CD4-positive, alpha-beta T cell (primary cell): ENCODE measurements at regions not wholly inside any gene's neighbourhood (a gene's known extent, or its start where the extent isn't known, plus 50 kb on each side); places are given as distances from the start of the nearest gene placed in this dataset.

ENCODE experiments used
- ATAC-seq: fragments of 200-7000 bp; cut with Tn5 transposase; one replicate; pipeline ENCODE4 v1.10.0; 2022; ENCODE audit warnings: mild to moderate bottlenecking; ENCODE audit not compliant: poor library complexity
- CTCF ChIA-PET: fragments of 350-600 bp; sonication (Branson Sonifier 250); formaldehyde crosslinking; loops from one replicate; lab custom pipeline; 2021; ENCODE audit warnings: antibody characterized with exemption, inconsistent platforms; lab: Charles Lee
- POLR2A ChIA-PET: fragments of 350-600 bp; sonication (Branson Sonifier 250); formaldehyde crosslinking; loops from one replicate; lab custom pipeline; 2021; ENCODE audit warnings: antibody characterized with exemption, inconsistent platforms; lab: Charles Lee
- DNase-seq, 14 experiments: peaks; one replicate each; pipeline ENCODE4 v3.0.0-alpha.2; 2013 to 2020; ENCODE audit warnings: mixed read lengths in 2 of 14
- H3K27ac ChIP-seq, 2 donors: one replicate each; pipeline versions ENCODE4 v1.5.1 to v1.7.0; 2013; ENCODE audit warnings: low read length in 2 of 2, low read depth in 1 of 2, mild to moderate bottlenecking in 1 of 2
- H3K27me3 ChIP-seq, 2 experiments: 1 replicate in 1 of 2; 2 replicates in 1 of 2; pipeline versions ENCODE4 v1.6.1 to v1.7.0; 2013; ENCODE audit warnings: low read length in 2 of 2, control low read depth in 1 of 2, mild to moderate bottlenecking in 1 of 2, moderate library complexity in 1 of 2; ENCODE audit not compliant: insufficient read depth in 2 of 2, control insufficient read depth in 1 of 2
- H3K36me3 ChIP-seq: one replicate; pipeline ENCODE4 v1.6.1; 2013; ENCODE audit warnings: low read length, control low read depth; ENCODE audit not compliant: insufficient read depth
- H3K4me1 ChIP-seq: one replicate; pipeline ENCODE4 v1.6.1; 2013; ENCODE audit warnings: low read length, control low read depth; ENCODE audit not compliant: insufficient read depth
- H3K4me3 ChIP-seq: one replicate; pipeline ENCODE4 v1.5.1; 2013; ENCODE audit warnings: mild to moderate bottlenecking, low read length, moderate library complexity
- H3K9me3 ChIP-seq, 2 experiments: 1 replicate in 1 of 2; 2 replicates in 1 of 2; pipeline versions ENCODE4 v1.6.1 to v1.7.0; 2013; ENCODE audit warnings: low read length in 2 of 2, mild to moderate bottlenecking in 2 of 2, control low read depth in 1 of 2, moderate library complexity in 1 of 2; ENCODE audit not compliant: control insufficient read depth in 1 of 2, insufficient read depth in 1 of 2
- H3K27ac Mint-ChIP-seq: one replicate; pipeline ENCODE4 v1.8.0; 2020; ENCODE audit warnings: mixed read lengths
- H3K27me3 Mint-ChIP-seq: one replicate; pipeline ENCODE4 v1.8.0; 2021; ENCODE audit warnings: mixed read lengths
- H3K36me3 Mint-ChIP-seq: one replicate; pipeline ENCODE4 v1.8.0; 2021; ENCODE audit warnings: low read depth, mixed read lengths
- H3K4me1 Mint-ChIP-seq: one replicate; pipeline ENCODE4 v1.8.0; 2021; ENCODE audit warnings: low read depth, mixed read lengths
- H3K4me3 Mint-ChIP-seq: one replicate; pipeline ENCODE4 v1.8.0; 2020; ENCODE audit warnings: mild to moderate bottlenecking, mixed read lengths
- H3K9me3 Mint-ChIP-seq: one replicate; pipeline ENCODE4 v1.8.0; 2020; ENCODE audit warnings: mixed read lengths
- intact Hi-C, 2 experiments: fragments of 100-400 bp; cut with DNase I in 1 of 2; cut with micrococcal nuclease in 1 of 2; formaldehyde crosslinking; loops; one replicate each; pipeline versions ENCODE4 v1.15.1 to v1.9.0; 2023 to 2025; cut with DNase I, micrococcal nuclease
- TF ChIP-seq, protein P1 (sequence below): fragments of 200-600 bp; IDR thresholded peaks from one replicate; pipeline ENCODE4 v1.8.0; 2022; ENCODE audit warnings: antibody characterized with exemption, mild to moderate bottlenecking

DNA sequence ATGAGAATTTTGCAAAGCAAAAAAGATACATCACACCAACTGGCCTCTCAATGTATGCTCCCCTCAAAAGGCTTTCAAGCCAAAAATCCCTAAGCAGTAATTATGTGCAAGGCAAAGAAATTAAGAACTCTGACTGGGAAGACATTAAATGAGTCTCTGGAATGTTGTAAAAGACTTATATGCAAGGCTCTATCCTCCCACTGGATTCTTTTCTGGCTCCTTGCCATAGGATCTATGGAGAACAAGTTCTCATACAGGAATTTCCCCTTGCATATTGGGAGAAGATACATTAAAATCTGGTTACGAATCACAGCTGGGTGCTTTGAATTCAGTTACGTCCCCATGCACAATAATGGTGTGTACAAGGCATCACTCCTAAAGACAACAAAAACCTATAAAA is 73.4 kb upstream of the ATL2 start:
- no peak for ATAC-seq
- Mint-ChIP-seq H3K27me3 (no peaks in the 10 kb centered on the region), H3K4me1 (no peaks in the 10 kb centered on the region), H3K27ac (no peak overlapping the region), H3K36me3 (no peaks in the 10 kb centered on the region), H3K4me3 (no peak overlapping the region), H3K9me3 (no peaks in the 10 kb centered on the region)
- Histone ChIP-seq H3K27me3 (no peaks in the 10 kb centered on the region), H3K4me3 (no peak overlapping the region), H3K27ac (no peak overlapping the region), H3K4me1 (no peaks in the 10 kb centered on the region), H3K36me3 (no peaks in the 10 kb centered on the region), H3K9me3 (no peaks in the 10 kb centered on the region)
- CTCF ChIA-PET = no interaction called here
- POLR2A ChIA-PET = no interaction called here
- intact Hi-C loops = no loop called here
- no peak for DNase-seq
- TF ChIP-seq, protein P1, sequence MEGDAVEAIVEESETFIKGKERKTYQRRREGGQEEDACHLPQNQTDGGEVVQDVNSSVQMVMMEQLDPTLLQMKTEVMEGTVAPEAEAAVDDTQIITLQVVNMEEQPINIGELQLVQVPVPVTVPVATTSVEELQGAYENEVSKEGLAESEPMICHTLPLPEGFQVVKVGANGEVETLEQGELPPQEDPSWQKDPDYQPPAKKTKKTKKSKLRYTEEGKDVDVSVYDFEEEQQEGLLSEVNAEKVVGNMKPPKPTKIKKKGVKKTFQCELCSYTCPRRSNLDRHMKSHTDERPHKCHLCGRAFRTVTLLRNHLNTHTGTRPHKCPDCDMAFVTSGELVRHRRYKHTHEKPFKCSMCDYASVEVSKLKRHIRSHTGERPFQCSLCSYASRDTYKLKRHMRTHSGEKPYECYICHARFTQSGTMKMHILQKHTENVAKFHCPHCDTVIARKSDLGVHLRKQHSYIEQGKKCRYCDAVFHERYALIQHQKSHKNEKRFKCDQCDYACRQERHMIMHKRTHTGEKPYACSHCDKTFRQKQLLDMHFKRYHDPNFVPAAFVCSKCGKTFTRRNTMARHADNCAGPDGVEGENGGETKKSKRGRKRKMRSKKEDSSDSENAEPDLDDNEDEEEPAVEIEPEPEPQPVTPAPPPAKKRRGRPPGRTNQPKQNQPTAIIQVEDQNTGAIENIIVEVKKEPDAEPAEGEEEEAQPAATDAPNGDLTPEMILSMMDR = no peak

DNA sequence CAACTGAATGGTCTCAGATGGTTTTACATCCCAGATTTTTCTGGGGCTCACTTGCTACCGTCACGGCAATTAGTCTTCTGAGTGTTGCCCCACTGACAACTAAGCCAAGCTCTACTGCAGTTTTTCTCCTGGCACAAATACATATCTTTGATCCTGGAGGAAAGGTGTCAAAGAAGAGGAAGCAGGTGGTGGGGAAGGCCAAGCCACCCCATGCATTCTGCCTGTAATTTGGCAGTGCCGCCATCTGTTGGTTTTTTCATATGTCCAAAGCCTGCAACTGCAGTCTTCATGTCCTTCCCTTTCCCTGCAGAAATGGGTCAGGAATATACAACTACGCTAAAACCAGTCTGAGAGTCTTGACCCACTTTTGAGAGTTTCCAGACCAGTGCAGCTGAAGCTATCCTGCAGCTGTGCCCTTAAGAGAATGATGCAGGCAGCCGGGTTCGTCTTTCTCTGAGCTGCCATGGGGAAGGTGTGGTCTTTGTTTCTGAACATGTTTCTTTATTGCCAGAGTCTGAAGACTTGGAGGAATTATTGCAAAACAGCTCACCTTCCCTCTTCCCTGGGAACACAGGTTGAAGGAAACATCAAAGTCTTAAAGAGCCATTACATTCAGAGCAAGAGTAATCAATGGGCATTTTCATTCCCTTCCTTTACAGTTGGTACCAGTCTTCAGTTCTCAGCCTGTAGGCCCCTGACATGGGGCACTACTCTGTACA is 71.8 kb upstream of the ATL2 start:
- Histone ChIP-seq H3K27me3 (no peaks in the 10 kb centered on the region), H3K4me3 (no peak overlapping the region), H3K36me3 (no peaks in the 10 kb centered on the region), H3K4me1 (no peaks in the 10 kb centered on the region), H3K27ac (no peak overlapping the region), H3K9me3 (no peaks in the 10 kb centered on the region)
- CTCF ChIA-PET = no interaction called here
- TF ChIP-seq, protein P1 = no peak
- DNase-seq (no peak), ATAC-seq (no peak)
- POLR2A ChIA-PET = no interaction called here
- H3K27ac Mint-ChIP-seq = no peak overlapping the region
- no peaks in the 10 kb centered on the region for H3K36me3 Mint-ChIP-seq
- intact Hi-C loops = no loop called here
- H3K9me3 Mint-ChIP-seq = no peaks in the 10 kb centered on the region
- H3K4me1 Mint-ChIP-seq = no peaks in the 10 kb centered on the region
- no peaks in the 10 kb centered on the region for H3K27me3 Mint-ChIP-seq
- H3K4me3 Mint-ChIP-seq = no peak overlapping the region

DNA sequence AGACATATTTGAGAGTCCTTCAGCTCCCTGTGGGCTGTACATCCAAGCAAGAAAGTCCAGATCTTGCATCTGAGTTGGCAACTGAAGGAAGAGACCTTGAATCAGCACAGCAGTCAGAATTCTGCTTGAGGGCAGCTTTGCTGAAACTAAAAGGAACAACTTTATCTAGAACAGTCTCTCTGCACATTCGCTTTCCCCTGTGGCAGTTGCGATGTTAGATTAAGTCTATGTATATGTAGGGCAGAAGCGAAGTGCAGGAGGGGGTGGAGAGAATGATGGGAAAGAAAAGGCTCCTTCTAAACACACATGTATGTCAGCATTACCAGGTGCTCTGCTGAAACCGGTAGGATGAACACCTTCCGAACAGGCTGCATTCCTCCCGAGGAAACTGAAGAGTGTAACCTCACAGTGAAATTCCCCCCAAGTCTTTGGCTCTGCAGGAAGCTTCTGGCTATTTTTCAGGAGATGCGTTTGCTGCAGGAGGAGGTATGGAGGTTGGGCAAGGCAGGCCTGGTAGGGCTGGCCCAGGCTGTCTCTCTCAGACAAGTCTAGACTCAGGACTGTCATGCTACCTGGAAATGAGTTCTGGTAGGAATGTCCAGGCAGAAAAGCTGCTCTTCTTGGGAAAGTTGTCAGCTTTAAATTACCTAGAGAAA is 70.0 kb upstream of the ATL2 start:
- no peaks in the 10 kb centered on the region for H3K9me3 ChIP-seq
- intact Hi-C loops = no loop called here
- H3K4me1 ChIP-seq = no peaks in the 10 kb centered on the region
- ATAC-seq (no peak), DNase-seq (no peak)
- no peaks in the 10 kb centered on the region for H3K36me3 ChIP-seq
- Mint-ChIP-seq H3K27me3 (no peaks in the 10 kb centered on the region), H3K36me3 (no peaks in the 10 kb centered on the region), H3K4me1 (no peaks in the 10 kb centered on the region), H3K9me3 (no peaks in the 10 kb centered on the region), H3K4me3 (no peak overlapping the region), H3K27ac (no peak overlapping the region)
- no peak overlapping the region for H3K27ac ChIP-seq
- TF ChIP-seq, protein P1 = no peak
- no peak overlapping the region for H3K4me3 ChIP-seq
- peaks cover 0 to 3% of the 10 kb centered on the region in 2 experiments for H3K27me3 ChIP-seq
- ChIA-PET POLR2A (no interaction called here), CTCF (no interaction called here)
